SK-N-SH (cell line): ENCODE measurements at regions not wholly inside any gene's neighbourhood (a gene's known extent, or its start where the extent isn't known, plus 50 kb on each side); places are given as distances from the start of the nearest gene placed in this dataset.

Source experiments
- CTCF ChIA-PET: fragments of 300-600, 350-600 bp; formaldehyde crosslinking; extraction: SDS; loops from one replicate; lab custom pipeline; 2021; lab: Yijun Ruan, JAX
- POLR2A ChIA-PET: fragments of 350-600 bp; sonication (Branson Sonifier 250); formaldehyde crosslinking; extraction: SDS; loops from one replicate; lab custom pipeline; 2020; ENCODE audit warnings: antibody characterized with exemption, inconsistent platforms; lab: Yijun Ruan, JAX
- DNase-seq: peaks from one replicate; pipeline ENCODE4 v3.0.0; 2012
- H2AFZ ChIP-seq: fragments of 200-600 bp; sonication (generic); 2 replicates; pipeline ENCODE4 v1.8.1; 2016; ENCODE audit warnings: antibody characterized with exemption, mild to moderate bottlenecking, low read depth
- H3F3A ChIP-seq: fragments of 200-600 bp; sonication (generic); replicated peaks from 2 replicates; pipeline ENCODE3; 2016; ENCODE audit warnings: antibody characterized with exemption, mild to moderate bottlenecking; ENCODE audit not compliant: insufficient read depth
- H3K27ac ChIP-seq, 2 experiments: fragments of 200-500 bp in 1 of 2; fragments of 200-600 bp in 1 of 2; sonication (Bioruptor generic) in 1 of 2; sonication (generic), shearing (Covaris generic) in 1 of 2; 2 replicates each; pipeline versions ENCODE4 v1.5.1 to v1.6.1; 2014 to 2016; ENCODE audit warnings: low read depth in 2 of 2, inconsistent platforms in 1 of 2, low read length in 1 of 2, mild to moderate bottlenecking in 1 of 2, mixed read lengths in 1 of 2
- H3K27me3 ChIP-seq: fragments of 200-600 bp; sonication (generic), shearing (Covaris generic); 2 replicates; pipeline ENCODE4 v1.6.1; 2016; ENCODE audit warnings: mixed run types; ENCODE audit not compliant: insufficient read depth
- H3K36me3 ChIP-seq, 2 experiments: fragments of 200-500 bp in 1 of 2; fragments of 200-600 bp in 1 of 2; sonication (Bioruptor generic) in 1 of 2; sonication (generic) in 1 of 2; replicated peaks in 1 of 2; 2 replicates each; pipeline versions ENCODE3 to v1.5.1; 2014 to 2016; ENCODE audit warnings: low read length in 1 of 2, mild to moderate bottlenecking in 1 of 2; ENCODE audit not compliant: insufficient read depth in 2 of 2, control insufficient read depth in 1 of 2
- H3K4me1 ChIP-seq, 2 experiments: fragments of 200-500 bp in 1 of 2; fragments of 200-600 bp in 1 of 2; sonication (Bioruptor generic) in 1 of 2; sonication (generic), shearing (Covaris generic) in 1 of 2; 2 replicates each; pipeline versions ENCODE4 v1.5.1 to v1.6.1; 2014 to 2016; ENCODE audit warnings: low read depth in 1 of 2, low read length in 1 of 2, mixed run types in 1 of 2; ENCODE audit not compliant: insufficient read depth in 2 of 2, control insufficient read depth in 1 of 2
- H3K4me2 ChIP-seq: fragments of 200-600 bp; sonication (generic), shearing (Covaris generic); 2 replicates; pipeline ENCODE4 v1.6.1; 2017; ENCODE audit warnings: mixed run types
- H3K4me3 ChIP-seq, 2 experiments: fragments of 200-500 bp in 1 of 2; fragments of 200-600 bp in 1 of 2; sonication (Bioruptor generic) in 1 of 2; sonication (generic), shearing (Covaris generic) in 1 of 2; 2 replicates each; pipeline versions ENCODE4 v1.5.1 to v1.8.1; 2014 to 2016; ENCODE audit warnings: low read depth in 2 of 2, inconsistent platforms in 1 of 2, low read length in 1 of 2, mild to moderate bottlenecking in 1 of 2, mixed read lengths in 1 of 2, moderate library complexity in 1 of 2
- H3K79me2 ChIP-seq: fragments of 200-600 bp; sonication (generic); 2 replicates; pipeline ENCODE4 v1.8.1; 2017; ENCODE audit warnings: mild to moderate bottlenecking; ENCODE audit not compliant: insufficient read depth
- H3K9ac ChIP-seq: fragments of 200-600 bp; sonication (generic); 2 replicates; pipeline ENCODE4 v1.6.1; 2017; ENCODE audit warnings: mixed run types
- H3K9me2 ChIP-seq: fragments of 200-600 bp; sonication (generic); 2 replicates; pipeline ENCODE4 v1.6.1; 2017; ENCODE audit warnings: mixed run types
- H3K9me3 ChIP-seq: fragments of 200-600 bp; sonication (generic); 2 replicates; pipeline ENCODE4 v1.6.1; 2017; ENCODE audit warnings: mixed run types, mild to moderate bottlenecking, moderate library complexity
- H4K20me1 ChIP-seq: fragments of 200-600 bp; sonication (generic); 2 replicates; pipeline ENCODE4 v1.6.1; 2017; ENCODE audit warnings: mild to moderate bottlenecking, mixed run types; ENCODE audit not compliant: insufficient read depth
- CTCF ChIP-seq: fragments of 200-600 bp; sonication (generic); IDR thresholded peaks from 2 replicates; pipeline ENCODE4 v1.6.1; 2017; ENCODE audit warnings: antibody characterized with exemption, mild to moderate bottlenecking, moderate library complexity
- EP300 ChIP-seq, 2 experiments: IDR thresholded peaks; 2 replicates each; pipeline versions ENCODE4 v1.4.0 to v1.6.1; 2012; ENCODE audit warnings: borderline replicate concordance in 1 of 2, low read depth in 1 of 2, low read length in 1 of 2
- FOXM1 ChIP-seq: IDR thresholded peaks from 2 replicates; pipeline ENCODE4 v1.4.0; 2012; ENCODE audit warnings: low read depth, mild to moderate bottlenecking
- GABPA ChIP-seq: IDR thresholded peaks from 2 replicates; pipeline ENCODE4 v1.4.0; 2012; ENCODE audit warnings: low read depth, mild to moderate bottlenecking
- IRF3 ChIP-seq: fragments of 150-350 bp; IDR thresholded peaks from 2 replicates; pipeline ENCODE4 v1.6.1; 2016; ENCODE audit warnings: mild to moderate bottlenecking, low read depth, low read length
- JUND ChIP-seq: IDR thresholded peaks from 2 replicates; pipeline ENCODE4 v1.4.0; 2012
- MEF2A ChIP-seq: IDR thresholded peaks from 2 replicates; pipeline ENCODE4 v1.4.0; 2012; ENCODE audit warnings: low read depth, borderline replicate concordance
- NFIC ChIP-seq: IDR thresholded peaks from 2 replicates; pipeline ENCODE4 v1.4.0; 2012; ENCODE audit warnings: borderline replicate concordance
- NRF1 ChIP-seq: IDR thresholded peaks from 2 replicates; pipeline ENCODE4 v1.6.1; 2012; ENCODE audit warnings: low read depth, mild to moderate bottlenecking, low read length
- PBX3 ChIP-seq: IDR thresholded peaks from 2 replicates; pipeline ENCODE4; 2012
- POLR2AphosphoS5 ChIP-seq: IDR thresholded peaks from 2 replicates; pipeline ENCODE4 v1.6.1; 2012; ENCODE audit warnings: low read depth, low read length
- RCOR1 ChIP-seq: fragments of 150-350 bp; IDR thresholded peaks from 2 replicates; pipeline ENCODE4 v1.6.1; 2017; ENCODE audit warnings: antibody characterized with exemption, low read length
- REST ChIP-seq: IDR thresholded peaks from 2 replicates; pipeline ENCODE4 v1.6.1; 2012; ENCODE audit warnings: mild to moderate bottlenecking, low read depth, low read length, moderate library complexity
- RXRA ChIP-seq: IDR thresholded peaks from 2 replicates; pipeline ENCODE4 v1.4.0; 2012; ENCODE audit warnings: low read depth, mild to moderate bottlenecking, borderline replicate concordance
- SMC3 ChIP-seq: IDR thresholded peaks from 2 replicates; pipeline ENCODE4 v1.6.1; 2012; ENCODE audit warnings: low read depth, low read length, improper control_type of control experiment
- USF2 ChIP-seq: fragments of 150-350 bp; IDR thresholded peaks from 2 replicates; pipeline ENCODE4 v1.6.1; 2017; ENCODE audit warnings: antibody characterized with exemption, low read length, low read depth, borderline replicate concordance
- YY1 ChIP-seq: IDR thresholded peaks from 2 replicates; pipeline ENCODE4 v1.4.0; 2012; ENCODE audit warnings: low read depth, mild to moderate bottlenecking
- ZBTB33 ChIP-seq: IDR thresholded peaks from 2 replicates; pipeline ENCODE4 v1.4.0; 2012; ENCODE audit warnings: low read depth, borderline replicate concordance
- WGBS: methylation state at CpG from one replicate; pipeline ENCODE4 v1.1.6; 2017; ENCODE audit warnings: low lambda C conversion rate; 5-methylcytosine and 5-hydroxymethylcytosine counted together

GRCh38 chrX:155715141-155715540 lies 102.4 kb upstream of the TMLHE start (continued):
- no peak for TF ChIP-seq RCOR1
- TF ChIP-seq FOXM1 = no peak
- TF ChIP-seq CTCF = no peak
- no peak for TF ChIP-seq MEF2A
- TF ChIP-seq PBX3 = no peak
- no peak for TF ChIP-seq NRF1
- TF ChIP-seq ZBTB33 = no peak
- TF ChIP-seq USF2 = no peak
- TF ChIP-seq EP300 (IDR thresholded peaks at IDR 0.05; ENCODE audit: borderline replicate concordance in 1 of 2, low read depth in 1 of 2, low read length in 1 of 2) = no peak

- Histone ChIP-seq H3K27ac (no peak overlapping the region), H3K36me3 (no peaks in the 10 kb centered on the region), H4K20me1 (no peaks in the 10 kb centered on the region), H2AFZ (no peak overlapping the region), H3F3A (no peaks in the 10 kb centered on the region), H3K4me3 (no peak overlapping the region), H3K9me3 (no peaks in the 10 kb centered on the region), H3K9me2 (no peaks in the 10 kb centered on the region), H3K79me2 (no peaks in the 10 kb centered on the region), H3K4me2 (no peak overlapping the region), H3K4me1 (no peaks in the 10 kb centered on the region), H3K9ac (no peak overlapping the region), H3K27me3 (no peaks in the 10 kb centered on the region)
- DNase-seq = no peak
- POLR2A ChIA-PET = no interaction called here
- CTCF ChIA-PET = no interaction called here
- WGBS = 8% methylated on average over 1 of the region's 1 CpG
- TF ChIP-seq YY1 (no peak), NFIC (no peak), JUND (no peak), EP300 (IDR thresholded peaks at IDR 0.05; ENCODE audit: borderline replicate concordance in 1 of 2, low read depth in 1 of 2, low read length in 1 of 2) (no peak), GABPA (no peak), NRF1 (no peak), REST (no peak), SMC3 (no peak), RCOR1 (no peak), IRF3 (no peak), POLR2AphosphoS5 (no peak), RXRA (no peak), CTCF (no peak)
Measured at GRCh38 chrX:155695419-155695818, 82.7 kb upstream of the TMLHE start.
